ENCODE measurements at regions not wholly inside any gene's neighbourhood (a gene's known extent, or its start where the extent isn't known, plus 50 kb on each side); places are given as distances from the start of the nearest gene placed in this dataset.

DNA sequence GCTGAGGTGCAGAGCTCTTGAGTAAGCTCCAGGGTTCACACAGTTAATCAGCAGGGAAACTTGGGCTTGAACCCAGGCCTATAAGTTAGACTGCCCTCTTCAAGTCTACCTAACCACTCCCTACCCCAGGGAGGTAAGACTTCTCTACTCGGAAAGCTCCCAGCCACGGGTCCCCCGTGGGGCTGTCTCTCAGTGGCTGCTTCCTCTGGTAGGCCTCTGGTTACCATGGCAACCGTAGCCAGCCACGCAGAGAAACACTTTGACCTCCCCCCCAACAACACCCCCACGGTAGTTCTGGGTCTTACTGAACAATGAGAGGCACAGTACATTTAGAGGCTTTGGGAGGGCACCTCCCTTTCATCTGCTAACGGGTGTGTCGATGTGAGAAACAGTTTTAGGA lies 245.2 kb downstream of the AACS start:
- DNase-seq (ENCODE audit: low read depth): no peak

DNA sequence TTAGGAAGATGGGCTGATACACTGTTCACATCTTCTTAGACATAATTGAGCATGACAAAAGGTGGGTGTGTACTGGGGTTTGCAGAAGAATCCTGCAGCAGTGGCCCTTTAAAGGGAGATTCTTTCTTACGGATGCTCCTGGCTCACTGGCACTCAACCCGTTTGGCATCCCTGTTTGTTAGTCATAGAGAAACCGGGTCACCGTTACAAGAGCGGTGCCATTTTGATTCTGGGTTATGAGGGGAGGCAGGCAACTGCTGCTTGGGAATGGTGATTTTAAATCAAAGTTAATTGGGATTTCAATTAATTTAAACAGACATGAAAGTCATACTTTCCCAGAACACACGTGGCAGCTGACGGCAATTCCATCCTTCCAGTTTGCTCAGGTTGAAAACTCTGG lies 245.8 kb downstream of the AACS start:
- TF ChIP-seq, protein P1, sequence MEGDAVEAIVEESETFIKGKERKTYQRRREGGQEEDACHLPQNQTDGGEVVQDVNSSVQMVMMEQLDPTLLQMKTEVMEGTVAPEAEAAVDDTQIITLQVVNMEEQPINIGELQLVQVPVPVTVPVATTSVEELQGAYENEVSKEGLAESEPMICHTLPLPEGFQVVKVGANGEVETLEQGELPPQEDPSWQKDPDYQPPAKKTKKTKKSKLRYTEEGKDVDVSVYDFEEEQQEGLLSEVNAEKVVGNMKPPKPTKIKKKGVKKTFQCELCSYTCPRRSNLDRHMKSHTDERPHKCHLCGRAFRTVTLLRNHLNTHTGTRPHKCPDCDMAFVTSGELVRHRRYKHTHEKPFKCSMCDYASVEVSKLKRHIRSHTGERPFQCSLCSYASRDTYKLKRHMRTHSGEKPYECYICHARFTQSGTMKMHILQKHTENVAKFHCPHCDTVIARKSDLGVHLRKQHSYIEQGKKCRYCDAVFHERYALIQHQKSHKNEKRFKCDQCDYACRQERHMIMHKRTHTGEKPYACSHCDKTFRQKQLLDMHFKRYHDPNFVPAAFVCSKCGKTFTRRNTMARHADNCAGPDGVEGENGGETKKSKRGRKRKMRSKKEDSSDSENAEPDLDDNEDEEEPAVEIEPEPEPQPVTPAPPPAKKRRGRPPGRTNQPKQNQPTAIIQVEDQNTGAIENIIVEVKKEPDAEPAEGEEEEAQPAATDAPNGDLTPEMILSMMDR (IDR thresholded peaks at IDR 0.05; ENCODE audit: insufficient read depth, low read length): no peak
- DNase-seq (ENCODE audit: low read depth): no peak
- no peak overlapping the region for H3K4me3 ChIP-seq (ENCODE audit: low read depth, low read length)

More for the DNA sequence above, 245.2 kb downstream of the AACS start:
- H3K4me3 ChIP-seq (ENCODE audit: low read depth, low read length): no peak overlapping the region
- TF ChIP-seq, protein P1 (IDR thresholded peaks at IDR 0.05; ENCODE audit: insufficient read depth, low read length): no peak

GRCh38 chr12:125312471-125312870 lies 247.2 kb downstream of the AACS start:
- DNase-seq (ENCODE audit: low read depth): no peak
- TF ChIP-seq, protein P1 (IDR thresholded peaks at IDR 0.05; ENCODE audit: insufficient read depth, low read length): no peak
- H3K4me3 ChIP-seq (ENCODE audit: low read depth, low read length): no peak overlapping the region

GRCh38 chr12:125314051-125314755 lies 249.0 kb downstream of the AACS start:
- peak; percentile 12 for DNase-seq (ENCODE audit: low read depth)
- H3K4me3 ChIP-seq (ENCODE audit: low read depth, low read length): no peak overlapping the region
- TF ChIP-seq, protein P1 (IDR thresholded peaks at IDR 0.05; ENCODE audit: insufficient read depth, low read length): no peak

GRCh38 chr12:125315771-125316170 lies 250.5 kb downstream of the AACS start:
- DNase-seq (ENCODE audit: low read depth): no peak
- TF ChIP-seq, protein P1 (IDR thresholded peaks at IDR 0.05; ENCODE audit: insufficient read depth, low read length): no peak

GRCh38 chr12:125320177-125320576 lies 254.9 kb downstream of the AACS start:
- TF ChIP-seq, protein P1 (IDR thresholded peaks at IDR 0.05; ENCODE audit: insufficient read depth, low read length): no peak
- H3K4me3 ChIP-seq (ENCODE audit: low read depth, low read length): no peak overlapping the region
- DNase-seq (ENCODE audit: low read depth): no peak

More at GRCh38 chr12:125315771-125316170, 250.5 kb downstream of the AACS start:
- no peak overlapping the region for H3K4me3 ChIP-seq (ENCODE audit: low read depth, low read length)

Data from fibroblast of the aortic adventitia (primary cell).